HG03469 (cell line): ENCODE measurements at regions not wholly inside any gene's neighbourhood (a gene's known extent, or its start where the extent isn't known, plus 50 kb on each side); places are given as distances from the start of the nearest gene placed in this dataset.
"Not testable (repeated sequence)": the region's sequence is repeated elsewhere in the genome, so short reads cannot be mapped to it uniquely, and the experiment has no call there.

Experiments used
- ATAC-seq: cut with Tn5 transposase; IDR thresholded peaks from one replicate; pipeline ENCODE4 v1.9.1; 2021; ENCODE audit warnings: mild to moderate bottlenecking, moderate library complexity, moderate number of reproducible peaks; ENCODE audit not compliant: unreplicated experiment

GRCh38 chr11:122209619-122210366 lies 93.8 kb upstream of the BLID start:
- ATAC-seq: no peak

- no peak for ATAC-seq
Observed at GRCh38 chr11:122207921-122208764, 92.1 kb upstream of the BLID start.

GRCh38 chr11:122207505-122207904 lies 91.5 kb upstream of the BLID start:
- ATAC-seq: no peak

GRCh38 chr11:122205036-122205435 lies 89.0 kb upstream of the BLID start:
- ATAC-seq: no peak

- ATAC-seq: no peak
Observed at GRCh38 chr11:122204206-122204605, 88.2 kb upstream of the BLID start.

- no peak for ATAC-seq
Observed at GRCh38 chr11:122202951-122203456, 87.0 kb upstream of the BLID start.

GRCh38 chr11:122202161-122202950 lies 86.3 kb upstream of the BLID start:
- ATAC-seq: no peak

- no peak for ATAC-seq
Observed at GRCh38 chr11:122201106-122201505, 85.1 kb upstream of the BLID start.

GRCh38 chr11:122199661-122200060 lies 83.6 kb upstream of the BLID start:
- no peak for ATAC-seq

GRCh38 chr11:122198291-122198983 lies 82.4 kb upstream of the BLID start:
- ATAC-seq: no peak

- no peak for ATAC-seq
Observed at GRCh38 chr11:122197066-122197987, 81.3 kb upstream of the BLID start.

- no peak for ATAC-seq
Observed at GRCh38 chr11:122195790-122196189, 79.8 kb upstream of the BLID start.

GRCh38 chr11:122193881-122194480 lies 78.0 kb upstream of the BLID start:
- not testable (repeated sequence) for ATAC-seq

- no peak for ATAC-seq
Observed at GRCh38 chr11:122193457-122193856, 77.4 kb upstream of the BLID start.

GRCh38 chr11:122192634-122193255 lies 76.7 kb upstream of the BLID start:
- ATAC-seq: no peak

- ATAC-seq: no peak
Observed at GRCh38 chr11:122190768-122191167, 74.8 kb upstream of the BLID start.

- no peak for ATAC-seq
Observed at GRCh38 chr11:122189229-122189628, 73.2 kb upstream of the BLID start.

GRCh38 chr11:122187373-122188165 lies 71.6 kb upstream of the BLID start:
- no peak for ATAC-seq
